NB4 (cell line): ENCODE measurements at regions not wholly inside any gene's neighbourhood (a gene's known extent, or its start where the extent isn't known, plus 50 kb on each side); places are given as distances from the start of the nearest gene placed in this dataset.

Experiments
- DNase-seq: peaks from one replicate; pipeline ENCODE4 v3.0.0; 2010; ENCODE audit warnings: low read depth
- H3K4me3 ChIP-seq: one replicate; pipeline ENCODE4 v1.5.1; 2011; ENCODE audit warnings: mild to moderate bottlenecking, low read depth, low read length, moderate library complexity
- MYC ChIP-seq: IDR thresholded peaks from 2 replicates; pipeline ENCODE4 v1.6.1; 2011; ENCODE audit warnings: low read depth, low read length
- POLR2A ChIP-seq: IDR thresholded peaks from 2 replicates; pipeline ENCODE4 v1.6.1; 2011; ENCODE audit warnings: mild to moderate bottlenecking; ENCODE audit not compliant: insufficient read length; ENCODE audit errors: extremely low read depth
- TF ChIP-seq, protein P1 (sequence below): IDR thresholded peaks from one replicate; pipeline ENCODE4 v1.5.1; 2012; ENCODE audit warnings: low read depth, low read length
- TF ChIP-seq, protein P2 (sequence below): IDR thresholded peaks from 2 replicates; pipeline ENCODE4 v1.6.1; 2011; ENCODE audit warnings: low read depth, low read length

- no peak overlapping the region for H3K4me3 ChIP-seq
- no peak for DNase-seq
- TF ChIP-seq, protein P1, sequence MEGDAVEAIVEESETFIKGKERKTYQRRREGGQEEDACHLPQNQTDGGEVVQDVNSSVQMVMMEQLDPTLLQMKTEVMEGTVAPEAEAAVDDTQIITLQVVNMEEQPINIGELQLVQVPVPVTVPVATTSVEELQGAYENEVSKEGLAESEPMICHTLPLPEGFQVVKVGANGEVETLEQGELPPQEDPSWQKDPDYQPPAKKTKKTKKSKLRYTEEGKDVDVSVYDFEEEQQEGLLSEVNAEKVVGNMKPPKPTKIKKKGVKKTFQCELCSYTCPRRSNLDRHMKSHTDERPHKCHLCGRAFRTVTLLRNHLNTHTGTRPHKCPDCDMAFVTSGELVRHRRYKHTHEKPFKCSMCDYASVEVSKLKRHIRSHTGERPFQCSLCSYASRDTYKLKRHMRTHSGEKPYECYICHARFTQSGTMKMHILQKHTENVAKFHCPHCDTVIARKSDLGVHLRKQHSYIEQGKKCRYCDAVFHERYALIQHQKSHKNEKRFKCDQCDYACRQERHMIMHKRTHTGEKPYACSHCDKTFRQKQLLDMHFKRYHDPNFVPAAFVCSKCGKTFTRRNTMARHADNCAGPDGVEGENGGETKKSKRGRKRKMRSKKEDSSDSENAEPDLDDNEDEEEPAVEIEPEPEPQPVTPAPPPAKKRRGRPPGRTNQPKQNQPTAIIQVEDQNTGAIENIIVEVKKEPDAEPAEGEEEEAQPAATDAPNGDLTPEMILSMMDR, result no peak
- TF ChIP-seq, protein P2, sequence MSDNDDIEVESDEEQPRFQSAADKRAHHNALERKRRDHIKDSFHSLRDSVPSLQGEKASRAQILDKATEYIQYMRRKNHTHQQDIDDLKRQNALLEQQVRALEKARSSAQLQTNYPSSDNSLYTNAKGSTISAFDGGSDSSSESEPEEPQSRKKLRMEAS, result no peak
- TF ChIP-seq MYC, result no peak
- TF ChIP-seq POLR2A, result no peak
Observed at GRCh38 chr20:61066526-61066925, 185.5 kb upstream of the CDH4 start.

- no peak for DNase-seq
- TF ChIP-seq MYC (no peak), POLR2A (no peak)
- TF ChIP-seq, protein P1, result no peak
- TF ChIP-seq, protein P2, result no peak
- no peak overlapping the region for H3K4me3 ChIP-seq
Observed at GRCh38 chr20:61067221-61067620, 184.8 kb upstream of the CDH4 start.

DNA sequence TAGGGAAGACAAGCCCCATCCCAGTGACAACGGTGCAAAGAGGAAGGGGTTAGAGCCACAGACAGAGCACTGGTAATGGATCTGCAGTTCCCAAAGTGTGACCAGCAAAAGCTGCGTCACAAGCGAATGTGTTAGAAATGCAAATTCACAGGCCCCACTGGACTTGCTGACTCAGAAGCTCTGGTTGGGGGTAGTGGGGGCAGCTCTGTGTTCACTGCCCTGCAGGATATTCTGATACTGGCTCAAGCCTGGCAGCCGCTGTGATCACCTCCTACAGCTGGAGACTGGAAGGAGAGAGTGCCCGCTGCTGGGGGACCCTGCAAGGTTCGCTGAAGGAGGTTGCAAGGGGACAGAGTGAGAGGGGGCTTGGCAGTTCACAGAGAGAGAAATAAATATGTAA lies 179.7 kb upstream of the CDH4 start:
- TF ChIP-seq POLR2A, result no peak
- TF ChIP-seq, protein P2, result no peak
- TF ChIP-seq, protein P1, result no peak
- no peak for TF ChIP-seq MYC
- H3K4me3 ChIP-seq, result no peak overlapping the region
- no peak for DNase-seq

DNA sequence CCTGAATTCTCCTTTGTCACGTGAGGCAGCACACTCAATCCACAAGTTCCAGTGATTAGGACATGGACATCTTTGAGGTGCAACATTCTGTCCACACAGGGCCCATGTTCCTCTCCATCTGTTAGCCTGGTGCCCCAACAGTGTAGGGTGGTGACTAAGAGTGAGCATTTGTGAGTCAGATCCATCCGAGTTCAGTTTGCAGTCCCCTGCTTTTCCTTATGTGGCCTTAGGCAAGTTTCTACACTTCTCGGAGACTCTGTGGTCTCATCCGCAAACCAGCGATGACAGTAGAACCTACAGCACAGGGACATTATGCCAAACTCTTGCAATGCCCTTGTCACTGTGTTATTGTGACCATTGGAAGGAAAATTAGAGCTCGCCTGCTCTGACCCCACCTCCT lies 178.7 kb upstream of the CDH4 start:
- no peak for DNase-seq
- H3K4me3 ChIP-seq, result no peak overlapping the region
- TF ChIP-seq, protein P1, result no peak
- no peak for TF ChIP-seq POLR2A
- no peak for TF ChIP-seq MYC
- TF ChIP-seq, protein P2, result no peak

DNA sequence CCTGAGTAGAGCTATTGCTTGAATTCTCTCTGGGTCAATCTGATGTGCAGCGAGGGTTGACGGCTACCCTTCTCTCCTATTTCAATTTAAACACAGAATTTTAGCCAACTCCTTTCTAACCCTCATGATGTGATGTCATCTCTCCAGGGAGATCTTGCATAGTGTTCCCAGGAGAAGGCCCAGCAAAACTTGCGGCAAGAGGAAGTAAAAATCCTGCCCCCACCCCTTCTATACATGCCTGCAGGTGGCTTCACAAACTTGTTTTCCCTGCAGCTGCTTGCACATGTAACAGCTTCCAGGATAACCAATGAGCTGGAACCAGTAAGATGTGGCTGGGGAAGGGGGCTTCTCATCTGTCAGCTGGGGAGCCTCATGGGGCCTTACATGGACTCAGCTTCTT lies 169.3 kb upstream of the CDH4 start:
- TF ChIP-seq POLR2A, result no peak
- no peak for TF ChIP-seq MYC
- TF ChIP-seq, protein P1, result no peak
- TF ChIP-seq, protein P2, result no peak
- no peak overlapping the region for H3K4me3 ChIP-seq
- DNase-seq, result peak; percentile 43

- DNase-seq, result no peak
- no peak overlapping the region for H3K4me3 ChIP-seq
- TF ChIP-seq, protein P2, result no peak
- TF ChIP-seq POLR2A (no peak), MYC (no peak)
- TF ChIP-seq, protein P1, result no peak
Observed at GRCh38 chr20:61083431-61083830, 168.6 kb upstream of the CDH4 start.
